GM12864 (cell line): ENCODE measurements at regions not wholly inside any gene's neighbourhood (a gene's known extent, or its start where the extent isn't known, plus 50 kb on each side); places are given as distances from the start of the nearest gene placed in this dataset.

ENCODE experiments used
- DNase-seq: peaks from one replicate; pipeline ENCODE4 v3.0.0-alpha.2; 2011; ENCODE audit warnings: low read depth
- H3K4me3 ChIP-seq: 2 replicates; pipeline ENCODE4 v1.5.1; 2011; ENCODE audit warnings: mild to moderate bottlenecking, low read depth, low read length, control low read depth
- CTCF ChIP-seq: IDR thresholded peaks from 2 replicates; pipeline ENCODE4 v1.5.1; 2011; ENCODE audit warnings: low read depth, mild to moderate bottlenecking, moderate library complexity, low read length, control low read depth, inconsistent platforms; ENCODE audit errors: missing control alignments

- no peak for DNase-seq
- no peak for TF ChIP-seq CTCF
- no peak overlapping the region for H3K4me3 ChIP-seq
These were observed 329.5 kb upstream of the AZI2 start for GRCh38 chr3:28678086-28678485.

GRCh38 chr3:28680050-28680449 is 331.4 kb upstream of the AZI2 start:
- no peak for TF ChIP-seq CTCF
- DNase-seq = no peak
- H3K4me3 ChIP-seq = no peak overlapping the region

GRCh38 chr3:28682121-28682520 is 333.5 kb upstream of the AZI2 start:
- TF ChIP-seq CTCF = no peak
- no peak overlapping the region for H3K4me3 ChIP-seq
- DNase-seq = no peak

GRCh38 chr3:28690176-28690575 is 341.6 kb upstream of the AZI2 start:
- no peak for DNase-seq
- H3K4me3 ChIP-seq = no peak overlapping the region
- TF ChIP-seq CTCF = no peak

GRCh38 chr3:28698706-28699105 is 350.1 kb upstream of the AZI2 start:
- no peak overlapping the region for H3K4me3 ChIP-seq
- no peak for DNase-seq
- TF ChIP-seq CTCF = no peak

GRCh38 chr3:28699283-28699682 is 350.7 kb upstream of the AZI2 start:
- TF ChIP-seq CTCF = no peak
- no peak overlapping the region for H3K4me3 ChIP-seq
- DNase-seq = no peak

GRCh38 chr3:28700728-28701127 is 352.1 kb upstream of the AZI2 start:
- TF ChIP-seq CTCF = no peak
- DNase-seq = no peak
- no peak overlapping the region for H3K4me3 ChIP-seq
